Adrenal gland (tissue), 9 donors: ENCODE measurements at regions not wholly inside any gene's neighbourhood (a gene's known extent, or its start where the extent isn't known, plus 50 kb on each side); places are given as distances from the start of the nearest gene placed in this dataset.

Experiments used
- DNase-seq, 7 donors: peaks; one replicate each; pipeline ENCODE4 v3.0.0-alpha.2; 2019 to 2020
- H3K27ac ChIP-seq, 5 donors: fragments of 200-600 bp; sonication (generic) in 4 of 5; 1 replicate in 3 of 5; 2 replicates in 2 of 5; pipeline versions ENCODE4 v1.5.1 to v1.8.0; 2016 to 2020; ENCODE audit warnings: mild to moderate bottlenecking in 1 of 5
- H3K27me3 ChIP-seq: fragments of 200-600 bp; 2 replicates; pipeline ENCODE4 v1.8.0; 2021
- H3K36me3 ChIP-seq, 2 donors: fragments of 200-600 bp; replicated peaks in 1 of 2; 1 replicate in 1 of 2; 2 replicates in 1 of 2; pipeline versions ENCODE4 v1.5.1 to v1.8.0; 2018 to 2022
- H3K4me1 ChIP-seq, 2 donors: fragments of 200-600 bp; replicated peaks in 1 of 2; 1 replicate in 1 of 2; 2 replicates in 1 of 2; pipeline versions ENCODE4 v1.5.1 to v1.8.0; 2018 to 2021
- H3K4me3 ChIP-seq, 4 donors: fragments of 200-600 bp; sonication (generic) in 3 of 4; one replicate each; pipeline ENCODE4 v1.5.1; 2016 to 2018
- H3K9me3 ChIP-seq, 3 donors: fragments of 200-600 bp; sonication (generic) in 1 of 3; replicated peaks in 1 of 3; 1 replicate in 2 of 3; 2 replicates in 1 of 3; pipeline versions ENCODE4 v1.5.1 to v1.8.0; 2016 to 2021
- CTCF ChIP-seq, 6 experiments: fragments of 450-650 bp in 4 of 6; fragments of 200-600 bp in 2 of 6; sonication (generic) in 1 of 6; IDR thresholded peaks; 1 replicate in 5 of 6; 2 replicates in 1 of 6; pipeline versions ENCODE4 v1.5.1 to v1.8.0; 2016 to 2021; ENCODE audit warnings: antibody characterized with exemption in 6 of 6, mild to moderate bottlenecking in 2 of 6, moderate library complexity in 1 of 6
- POLR2A ChIP-seq, 2 donors: fragments of 450-650 bp; IDR thresholded peaks; one replicate each; pipeline ENCODE4 v1.6.1; 2017; ENCODE audit warnings: antibody characterized with exemption in 2 of 2, mild to moderate bottlenecking in 2 of 2, moderate library complexity in 1 of 2
- WGBS, 4 donors: extraction: QIAGEN DNeasy Blood & Tissue Kit in 2 of 4; methylation state at CpG; one replicate each; pipeline versions ENCODE4 v1.1.5 to v1.1.7; 2013 to 2017; 5-methylcytosine and 5-hydroxymethylcytosine counted together
- intact Hi-C, 2 donors: fragments of 100-400 bp; cut with DNase I; formaldehyde crosslinking; loops; one replicate each; pipeline versions ENCODE4 v1.14.1 to v1.15.0; 2022 to 2023
- donor health status: healthy with polysubstance abuse.
- donor health status: Bipolar disorder and iron deficiency.
- donor health status: DM: yes; HTN: yes; CAD: no.
- donor health status: DM: no; HTN: no; CAD: no.
- donor health status: DM: no; HTN: no; CAD: no.

- no peaks in the 10 kb centered on the region for H3K36me3 ChIP-seq
- no peaks in the 10 kb centered on the region for H3K9me3 ChIP-seq
- TF ChIP-seq POLR2A (IDR thresholded peaks at IDR 0.05) = no peak
- no peak for TF ChIP-seq CTCF (IDR thresholded peaks at IDR 0.05)
- H3K4me3 ChIP-seq = no peak overlapping the region
- 56 to 82% (median 76%) methylated on average over 1 of the region's 1 CpG for WGBS, 4 donors
- H3K27ac ChIP-seq = no peak overlapping the region
- no peak for DNase-seq
- no peaks in the 10 kb centered on the region for H3K4me1 ChIP-seq
- intact Hi-C loops = no loop called here
- no peaks in the 10 kb centered on the region for H3K27me3 ChIP-seq
These were observed 449.2 kb downstream of the GJA1 start for GRCh38 chr6:121884620-121885019.

GRCh38 chr6:121885399-121886152 lies 450.1 kb downstream of the GJA1 start:
- Histone ChIP-seq H3K27me3 (no peaks in the 10 kb centered on the region), H3K27ac (no peak overlapping the region), H3K4me1 (no peaks in the 10 kb centered on the region), H3K36me3 (no peaks in the 10 kb centered on the region), H3K9me3 (no peaks in the 10 kb centered on the region), H3K4me3 (no peak overlapping the region)
- no peak for DNase-seq
- no peak for TF ChIP-seq POLR2A (IDR thresholded peaks at IDR 0.05)
- TF ChIP-seq CTCF (IDR thresholded peaks at IDR 0.05) = no peak
- WGBS, 4 donors = 86 to 89% (median 87%) methylated on average over 3 of the region's 3 CpGs
- intact Hi-C loops = no loop called here

GRCh38 chr6:121886223-121886830 lies 450.9 kb downstream of the GJA1 start:
- H3K4me1 ChIP-seq = no peaks in the 10 kb centered on the region
- no peaks in the 10 kb centered on the region for H3K27me3 ChIP-seq
- no peaks in the 10 kb centered on the region for H3K36me3 ChIP-seq
- intact Hi-C loops = no loop called here
- no peak for DNase-seq
- H3K9me3 ChIP-seq = no peaks in the 10 kb centered on the region
- H3K4me3 ChIP-seq = no peak overlapping the region
- WGBS, 4 donors = 71 to 87% (median 80%) methylated on average over 2 of the region's 2 CpGs
- no peak overlapping the region for H3K27ac ChIP-seq
- TF ChIP-seq CTCF (IDR thresholded peaks at IDR 0.05) (no peak), POLR2A (IDR thresholded peaks at IDR 0.05) (no peak)

- Histone ChIP-seq H3K27ac (no peak overlapping the region), H3K4me1 (no peaks in the 10 kb centered on the region), H3K9me3 (no peaks in the 10 kb centered on the region), H3K27me3 (no peaks in the 10 kb centered on the region), H3K4me3 (no peak overlapping the region), H3K36me3 (no peaks in the 10 kb centered on the region)
- DNase-seq = no peak
- WGBS, 4 donors = 76 to 82% (median 81%) methylated on average over 4 of the region's 4 CpGs
- intact Hi-C loops = no loop called here
- TF ChIP-seq CTCF (IDR thresholded peaks at IDR 0.05) = no peak
- no peak for TF ChIP-seq POLR2A (IDR thresholded peaks at IDR 0.05)
These were observed 452.3 kb downstream of the GJA1 start for GRCh38 chr6:121887724-121888123.
